ENCODE measurements at regions not wholly inside any gene's neighbourhood (a gene's known extent, or its start where the extent isn't known, plus 50 kb on each side); places are given as distances from the start of the nearest gene placed in this dataset.

GRCh38 chrX:4193500-4194155 lies 480.2 kb upstream of the PRKX start:
- no peak for TF ChIP-seq RAD21 (IDR thresholded peaks at IDR 0.05; ENCODE audit: insufficient read depth, low read depth, low read length)
- no peak for TF ChIP-seq DPF2 (IDR thresholded peaks at IDR 0.05)
- no peak for TF ChIP-seq TAF1 (IDR thresholded peaks at IDR 0.05; ENCODE audit: borderline replicate concordance, low read depth, low read length)
- no peak for TF ChIP-seq POLR2A (IDR thresholded peaks at IDR 0.05; ENCODE audit: low read depth, low read length)
- TF ChIP-seq, protein P1, sequence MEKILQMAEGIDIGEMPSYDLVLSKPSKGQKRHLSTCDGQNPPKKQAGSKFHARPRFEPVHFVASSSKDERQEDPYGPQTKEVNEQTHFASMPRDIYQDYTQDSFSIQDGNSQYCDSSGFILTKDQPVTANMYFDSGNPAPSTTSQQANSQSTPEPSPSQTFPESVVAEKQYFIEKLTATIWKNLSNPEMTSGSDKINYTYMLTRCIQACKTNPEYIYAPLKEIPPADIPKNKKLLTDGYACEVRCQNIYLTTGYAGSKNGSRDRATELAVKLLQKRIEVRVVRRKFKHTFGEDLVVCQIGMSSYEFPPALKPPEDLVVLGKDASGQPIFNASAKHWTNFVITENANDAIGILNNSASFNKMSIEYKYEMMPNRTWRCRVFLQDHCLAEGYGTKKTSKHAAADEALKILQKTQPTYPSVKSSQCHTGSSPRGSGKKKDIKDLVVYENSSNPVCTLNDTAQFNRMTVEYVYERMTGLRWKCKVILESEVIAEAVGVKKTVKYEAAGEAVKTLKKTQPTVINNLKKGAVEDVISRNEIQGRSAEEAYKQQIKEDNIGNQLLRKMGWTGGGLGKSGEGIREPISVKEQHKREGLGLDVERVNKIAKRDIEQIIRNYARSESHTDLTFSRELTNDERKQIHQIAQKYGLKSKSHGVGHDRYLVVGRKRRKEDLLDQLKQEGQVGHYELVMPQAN (conservative IDR thresholded peaks at IDR 0.05) = no peak
- TF ChIP-seq, protein P2, sequence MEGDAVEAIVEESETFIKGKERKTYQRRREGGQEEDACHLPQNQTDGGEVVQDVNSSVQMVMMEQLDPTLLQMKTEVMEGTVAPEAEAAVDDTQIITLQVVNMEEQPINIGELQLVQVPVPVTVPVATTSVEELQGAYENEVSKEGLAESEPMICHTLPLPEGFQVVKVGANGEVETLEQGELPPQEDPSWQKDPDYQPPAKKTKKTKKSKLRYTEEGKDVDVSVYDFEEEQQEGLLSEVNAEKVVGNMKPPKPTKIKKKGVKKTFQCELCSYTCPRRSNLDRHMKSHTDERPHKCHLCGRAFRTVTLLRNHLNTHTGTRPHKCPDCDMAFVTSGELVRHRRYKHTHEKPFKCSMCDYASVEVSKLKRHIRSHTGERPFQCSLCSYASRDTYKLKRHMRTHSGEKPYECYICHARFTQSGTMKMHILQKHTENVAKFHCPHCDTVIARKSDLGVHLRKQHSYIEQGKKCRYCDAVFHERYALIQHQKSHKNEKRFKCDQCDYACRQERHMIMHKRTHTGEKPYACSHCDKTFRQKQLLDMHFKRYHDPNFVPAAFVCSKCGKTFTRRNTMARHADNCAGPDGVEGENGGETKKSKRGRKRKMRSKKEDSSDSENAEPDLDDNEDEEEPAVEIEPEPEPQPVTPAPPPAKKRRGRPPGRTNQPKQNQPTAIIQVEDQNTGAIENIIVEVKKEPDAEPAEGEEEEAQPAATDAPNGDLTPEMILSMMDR (IDR thresholded peaks at IDR 0.05 in 2 of 3, conservative IDR thresholded peaks at IDR 0.05 in 1 of 3; ENCODE audit: control insufficient read depth in 2 of 3, extremely low read depth in 1 of 3, insufficient read depth in 1 of 3, low read depth in 3 of 3, low read length in 3 of 3) = no peak
- no peak for TF ChIP-seq TARDBP (IDR thresholded peaks at IDR 0.05; ENCODE audit: borderline replicate concordance)
- TF ChIP-seq, protein P3, sequence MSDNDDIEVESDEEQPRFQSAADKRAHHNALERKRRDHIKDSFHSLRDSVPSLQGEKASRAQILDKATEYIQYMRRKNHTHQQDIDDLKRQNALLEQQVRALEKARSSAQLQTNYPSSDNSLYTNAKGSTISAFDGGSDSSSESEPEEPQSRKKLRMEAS (IDR thresholded peaks at IDR 0.05; ENCODE audit: low read depth, low read length) = no peak
- no peak for TF ChIP-seq MYC (IDR thresholded peaks at IDR 0.05; ENCODE audit: insufficient read depth, insufficient read length, insufficient replicate concordance, low read length, severe bottlenecking)
- no peak for TF ChIP-seq CHD4 (IDR thresholded peaks at IDR 0.05)
- no peak for TF ChIP-seq BRCA1 (IDR thresholded peaks at IDR 0.05; ENCODE audit: low read depth, low read length)

Data from GM12878 (cell line).